Central memory CD4-positive, alpha-beta T cell (primary cell): ENCODE measurements at regions not wholly inside any gene's neighbourhood (a gene's known extent, or its start where the extent isn't known, plus 50 kb on each side); places are given as distances from the start of the nearest gene placed in this dataset.
"Not testable (repeated sequence)": the region's sequence is repeated elsewhere in the genome, so short reads cannot be mapped to it uniquely, and the experiment has no call there.

Source experiments
- DNase-seq: peaks from one replicate; pipeline ENCODE4 v3.0.0; 2022

DNA sequence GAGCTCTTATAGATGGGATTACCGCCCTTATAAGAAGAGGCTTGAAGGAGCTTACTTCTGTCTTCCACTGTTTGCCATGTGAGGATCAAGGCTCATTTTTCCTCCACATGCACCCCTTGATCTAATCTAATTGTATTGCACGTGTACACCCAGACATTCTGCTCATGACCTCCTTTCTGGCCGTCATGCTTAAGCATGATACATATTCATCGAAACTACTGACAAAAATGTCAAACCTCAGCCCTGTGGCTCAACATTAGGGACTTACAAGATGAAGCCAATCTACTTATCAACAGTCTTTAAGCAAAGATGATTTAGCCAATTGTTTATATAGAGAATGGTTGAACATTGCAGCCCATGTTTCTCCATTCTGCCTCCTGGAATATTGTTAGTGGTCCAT is 127.6 kb downstream of the XCL2 start:
- DNase-seq = no peak

DNA sequence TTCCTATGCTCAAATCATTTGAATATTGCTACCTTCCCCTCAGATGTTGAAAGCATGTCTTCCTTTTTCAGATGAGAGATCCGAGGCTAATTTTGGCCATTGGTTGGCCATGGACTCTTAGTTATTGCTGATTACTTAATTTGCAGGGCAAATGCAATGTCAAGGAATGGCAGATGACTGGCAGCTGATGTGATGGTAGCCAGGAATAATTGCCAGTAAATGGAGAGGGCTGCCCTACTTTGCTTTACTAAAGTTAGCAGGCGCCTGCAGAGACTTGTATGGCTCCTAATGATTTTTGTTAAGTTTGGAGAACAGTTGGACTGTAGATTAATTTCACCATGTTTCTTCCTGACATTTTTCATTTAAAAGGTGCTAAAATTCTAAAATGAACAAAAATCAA is 128.9 kb downstream of the XCL2 start:
- no peak for DNase-seq

DNA sequence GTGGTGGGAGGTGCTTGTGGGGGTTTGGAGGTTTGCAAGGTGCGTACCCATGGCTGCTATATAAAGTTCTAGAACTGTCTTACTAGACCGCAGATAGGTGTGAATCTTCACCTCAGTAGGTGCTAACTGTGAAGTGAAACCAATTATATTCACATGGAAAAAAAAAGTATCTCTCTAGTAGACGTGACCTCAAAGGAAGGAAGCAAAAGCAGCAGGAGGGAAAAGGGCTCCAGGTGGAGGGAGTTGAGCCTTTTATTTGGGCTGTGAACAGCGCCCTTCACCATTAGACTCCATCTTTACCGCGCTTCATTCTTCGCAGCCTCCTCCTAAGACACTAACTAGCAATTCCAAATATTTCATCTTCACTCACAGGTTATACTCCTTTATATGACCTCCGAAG is 129.8 kb downstream of the TBX19 start:
- peak; percentile 34 for DNase-seq

- peak; percentile 50 for DNase-seq
Measured at GRCh38 chr1:168408884-168409283, 128.2 kb downstream of the TBX19 start.

DNA sequence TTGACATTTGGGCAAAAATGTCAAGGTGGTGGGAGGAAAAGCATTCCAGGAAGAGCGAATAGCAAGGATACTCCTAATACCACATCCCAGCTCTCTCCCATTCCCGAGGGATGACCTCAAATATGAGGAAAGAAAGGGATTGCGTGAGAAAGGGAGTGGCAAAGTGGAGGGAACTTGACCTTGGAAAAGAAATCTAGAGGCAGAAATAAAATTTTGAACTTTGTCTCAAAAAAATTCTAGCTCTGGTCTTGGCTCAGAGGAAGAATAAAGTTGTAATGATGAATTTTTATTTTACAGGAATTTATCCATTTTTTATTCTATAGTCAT is 127.8 kb downstream of the TBX19 start:
- DNase-seq = no peak

- DNase-seq = no peak
Measured at GRCh38 chr1:168407832-168408538, 127.3 kb downstream of the TBX19 start.

DNA sequence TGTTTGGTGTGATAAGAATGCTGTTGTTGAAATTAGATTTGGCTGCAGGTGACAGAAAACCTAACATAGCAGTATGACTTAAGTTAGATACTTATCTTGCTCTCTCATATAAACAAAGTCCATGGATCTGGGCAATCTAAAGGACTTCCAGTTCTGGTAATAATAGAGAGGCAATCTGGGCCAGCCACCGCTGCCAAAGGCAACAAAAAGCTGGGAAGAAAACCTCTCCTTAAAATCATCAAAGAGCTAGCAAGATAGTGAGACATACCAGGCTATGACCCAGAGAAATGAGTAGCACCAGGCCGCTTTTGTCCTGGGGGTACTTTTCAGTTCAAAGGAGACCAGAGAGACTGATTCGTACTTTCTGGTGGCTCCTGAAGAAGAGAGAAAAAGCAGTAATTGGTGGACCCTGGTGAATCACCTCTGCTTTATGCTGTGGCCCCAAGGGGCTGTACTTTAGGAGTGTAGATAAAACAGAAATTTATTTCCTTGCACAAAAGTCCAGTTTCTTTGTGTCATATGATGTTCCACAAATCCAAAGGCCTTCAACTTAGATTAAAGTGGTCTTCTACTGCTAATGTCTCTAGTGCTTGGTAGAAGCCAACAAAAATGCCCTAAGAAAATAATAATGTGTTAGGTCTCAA is 125.4 kb downstream of the TBX19 start:
- no peak for DNase-seq

DNA sequence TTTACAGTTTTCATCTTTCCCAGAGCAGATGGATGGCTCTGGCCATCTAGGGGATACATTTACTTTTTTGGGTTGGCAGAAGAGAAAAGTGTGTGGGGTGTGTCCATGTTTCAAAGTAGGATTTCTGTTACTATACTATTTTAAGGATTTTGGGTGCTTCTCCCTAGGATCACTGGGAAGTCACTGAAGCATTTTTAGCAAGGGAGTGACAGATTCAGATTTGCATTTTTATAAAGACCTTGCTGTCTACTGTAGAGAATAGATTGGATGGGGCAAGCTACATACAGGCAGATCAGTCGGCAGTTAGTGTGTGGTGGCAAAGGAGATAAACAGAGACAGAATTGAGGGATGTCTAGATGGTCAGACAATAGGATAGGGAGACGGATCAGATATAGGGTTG is 122.5 kb downstream of the TBX19 start:
- no peak for DNase-seq

- DNase-seq = not testable (repeated sequence)
Measured at GRCh38 chr1:168402466-168402865, 121.8 kb downstream of the TBX19 start.

DNA sequence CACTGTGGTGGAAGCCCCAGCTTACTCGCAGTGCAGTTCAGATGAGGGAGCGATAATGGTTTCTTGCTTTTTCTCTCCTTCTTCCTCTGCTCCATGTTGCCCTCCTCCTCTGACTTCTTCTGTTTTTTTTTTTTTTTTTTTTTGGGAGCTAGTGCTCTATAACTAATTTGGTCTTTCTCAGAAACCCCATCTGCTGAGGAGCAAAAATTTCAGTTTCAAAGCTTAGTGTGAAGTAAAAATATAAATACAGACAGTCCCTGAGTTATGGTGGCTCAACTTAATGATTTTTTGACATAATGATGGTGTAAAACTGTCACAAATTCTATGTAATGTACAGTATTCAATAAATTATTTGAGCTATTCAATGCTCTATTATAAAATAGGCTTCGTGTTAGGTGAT is 120.7 kb downstream of the TBX19 start:
- no peak for DNase-seq

- DNase-seq = no peak
Measured at GRCh38 chr1:168400139-168400538, 119.5 kb downstream of the TBX19 start.

DNA sequence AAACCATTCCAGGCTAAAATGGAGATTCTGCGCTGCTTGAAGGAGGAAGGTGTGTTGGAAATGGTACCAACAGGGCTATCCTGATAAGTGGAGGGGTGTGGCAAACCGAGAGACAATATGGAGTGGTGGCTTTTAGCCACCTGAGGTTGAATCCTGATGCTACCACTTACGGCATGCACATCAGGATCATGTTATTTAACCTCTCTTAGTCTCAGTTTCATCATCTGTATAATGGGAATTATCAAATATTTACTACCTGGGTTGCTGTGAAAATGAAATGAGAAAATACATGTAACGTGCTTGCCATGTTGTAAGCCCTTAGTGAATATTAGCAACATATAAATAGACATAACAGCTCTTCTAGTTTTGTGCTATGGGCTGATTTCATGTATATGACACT is 117.1 kb downstream of the TBX19 start:
- no peak for DNase-seq

DNA sequence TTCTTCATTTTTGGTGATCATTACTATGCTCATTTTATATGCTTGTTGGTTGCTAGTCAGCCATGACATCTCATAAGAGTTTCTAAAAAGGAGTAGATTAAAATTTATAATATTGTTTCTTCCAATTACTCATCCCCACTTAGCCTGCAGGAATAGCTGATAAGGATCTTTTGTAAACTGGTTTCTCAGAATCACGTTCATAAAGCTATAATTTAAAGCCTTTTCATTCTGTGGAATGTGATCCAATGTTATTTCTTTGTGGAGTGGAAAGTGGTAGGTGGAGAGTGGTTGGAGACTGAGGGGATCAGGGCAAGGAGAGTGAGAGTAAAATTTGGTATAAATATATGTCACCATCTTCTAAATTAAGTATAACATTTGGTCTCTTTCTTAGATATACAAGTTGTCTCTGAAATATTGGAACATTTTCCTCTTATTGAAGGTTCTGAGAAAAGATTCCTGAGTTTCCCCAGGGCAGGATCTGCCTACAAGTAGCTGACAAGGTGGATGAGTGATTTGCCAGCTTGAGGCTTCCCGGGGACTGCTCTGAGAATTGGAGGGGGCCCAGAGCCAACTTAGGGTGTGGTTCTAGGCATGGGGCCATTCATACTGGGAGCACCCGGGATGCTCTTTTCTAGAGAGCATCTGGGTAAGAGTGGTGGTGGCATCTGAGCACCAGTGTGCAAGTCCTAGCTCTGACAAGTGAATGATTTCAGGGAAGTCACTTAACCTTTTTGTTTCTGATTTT is 116.4 kb downstream of the TBX19 start:
- DNase-seq = no peak

- DNase-seq = no peak
Measured at GRCh38 chr1:168396508-168396907, 115.8 kb downstream of the TBX19 start.

- no peak for DNase-seq
Measured at GRCh38 chr1:168394858-168395257, 114.2 kb downstream of the TBX19 start.

GRCh38 chr1:168392958-168393549 is 112.4 kb downstream of the TBX19 start:
- DNase-seq = no peak

DNA sequence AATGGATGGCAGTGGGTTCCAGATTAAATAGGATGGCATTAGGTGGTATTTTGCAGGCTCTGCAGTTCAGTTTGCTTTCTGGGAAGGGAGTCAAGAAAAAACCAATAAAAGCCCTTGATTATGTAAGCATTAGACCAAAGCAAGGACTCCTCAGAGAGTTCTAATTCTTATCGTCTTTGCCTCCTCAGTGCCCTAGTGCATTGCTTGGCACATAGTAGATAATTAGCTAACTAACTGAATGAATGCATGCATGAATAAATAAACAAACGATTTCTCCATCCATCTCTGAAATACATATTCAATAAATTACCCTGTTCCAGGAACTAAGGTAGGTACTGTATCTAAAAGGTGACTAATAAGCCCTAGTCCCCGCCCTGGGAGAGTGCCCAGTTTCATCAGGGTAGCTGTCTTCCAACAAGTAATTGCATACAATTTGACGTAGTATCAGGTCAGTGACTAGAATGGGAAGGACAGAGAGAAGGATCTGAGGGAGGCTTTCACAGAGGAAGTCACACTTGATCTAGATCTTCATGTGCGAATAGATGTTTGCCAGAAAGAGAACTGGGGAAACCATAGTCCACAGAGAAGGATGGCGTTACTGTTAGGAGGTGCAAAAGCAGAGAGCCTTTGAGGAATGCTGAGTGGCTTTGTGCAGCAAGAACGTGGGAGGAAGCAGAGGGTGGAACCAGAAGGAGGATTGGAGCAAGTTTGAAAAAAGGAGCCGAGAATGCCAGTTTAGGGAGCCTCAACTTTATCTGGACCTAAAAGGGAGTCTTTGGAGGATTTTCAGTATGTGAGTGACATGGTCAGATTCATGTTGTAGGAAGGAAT is 111.4 kb downstream of the TBX19 start:
- DNase-seq = no peak

- no peak for DNase-seq
Measured at GRCh38 chr1:168390271-168390670, 109.6 kb downstream of the TBX19 start.

DNA sequence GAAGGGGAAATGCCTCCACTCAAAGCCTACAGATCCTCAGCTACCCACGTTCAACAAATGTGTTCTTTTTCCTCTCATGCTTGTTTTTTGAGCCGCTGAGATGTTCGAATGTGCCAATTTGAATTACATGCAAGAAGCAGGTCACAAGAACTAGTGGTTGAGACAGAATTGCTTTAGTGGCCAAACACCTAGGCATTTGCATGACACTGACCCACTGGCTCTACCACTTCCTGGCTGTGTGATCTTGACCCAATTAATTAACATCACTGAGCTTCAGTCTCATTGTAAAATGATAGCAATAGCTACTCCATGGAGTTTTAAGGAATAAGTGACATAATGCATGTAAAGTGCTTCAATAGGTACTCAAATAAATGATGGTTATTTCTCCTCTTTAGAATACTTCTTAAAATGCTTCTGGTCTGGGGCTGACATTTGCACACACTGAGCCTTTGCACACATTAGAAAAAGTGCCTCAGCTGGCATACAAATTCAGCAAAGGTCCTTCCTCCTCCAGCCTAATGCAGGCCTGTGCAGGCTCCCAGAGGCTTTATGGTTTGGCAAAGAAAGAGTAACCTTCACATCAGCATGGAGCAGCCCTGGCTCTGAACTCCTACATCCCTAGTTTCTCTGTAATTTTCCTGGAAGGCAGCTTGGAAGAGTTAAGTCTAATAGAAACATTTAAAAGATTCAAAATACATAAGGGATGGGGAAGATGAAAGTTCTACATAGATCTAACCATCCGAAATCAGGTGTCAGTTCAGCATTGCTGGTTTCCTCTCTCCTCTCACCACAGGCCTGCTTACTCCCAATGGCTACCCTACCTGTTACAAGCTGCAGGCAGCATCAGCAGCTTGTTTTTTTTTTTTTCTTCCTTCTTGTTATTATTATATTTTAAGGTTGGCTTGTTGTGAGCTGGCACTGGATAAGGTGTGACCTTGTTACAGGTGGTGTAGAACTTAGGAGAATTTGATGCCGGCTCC is 107.4 kb downstream of the TBX19 start:
- peak; percentile 40 for DNase-seq

DNA sequence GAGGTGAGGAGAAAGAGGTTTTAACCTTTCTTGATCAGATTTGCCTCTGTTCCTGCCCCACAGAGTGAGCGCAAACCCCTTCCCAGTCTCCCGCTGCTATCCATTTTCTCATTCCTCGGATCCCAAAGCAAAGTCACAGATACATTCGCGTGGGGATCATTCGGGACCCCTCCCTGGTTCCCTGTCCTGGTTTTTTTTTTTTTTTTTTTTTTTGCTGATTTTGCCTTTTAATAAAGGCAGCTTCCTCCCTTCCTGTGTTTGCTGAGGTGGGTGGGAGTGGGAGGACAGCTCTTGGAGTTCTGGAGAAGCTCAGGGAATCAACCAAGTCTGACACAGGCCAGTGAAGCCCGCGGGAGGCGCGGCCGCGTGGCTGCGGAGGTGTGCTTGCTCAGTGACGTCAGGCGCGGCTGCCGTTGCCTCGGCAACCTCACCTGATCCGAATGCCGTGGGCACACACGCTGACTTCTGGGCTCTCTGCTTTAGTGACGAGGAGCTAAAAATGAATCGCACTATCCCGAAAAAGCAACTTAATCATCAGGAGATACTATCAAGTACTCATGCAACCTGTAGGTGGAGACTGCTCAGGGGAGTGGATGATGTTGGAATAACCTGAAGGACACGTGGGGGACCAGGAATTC is 106.4 kb downstream of the TBX19 start:
- peak; percentile 79 for DNase-seq

- DNase-seq = no peak
Measured at GRCh38 chr1:168386492-168386891, 105.8 kb downstream of the TBX19 start.
